Spleen (tissue), 7 donors: ENCODE measurements at regions not wholly inside any gene's neighbourhood (a gene's known extent, or its start where the extent isn't known, plus 50 kb on each side); places are given as distances from the start of the nearest gene placed in this dataset.

Experiments used
- CTCF ChIP-seq, 11 experiments: fragments of 200-600 bp in 7 of 11; fragments of 450-650 bp in 4 of 11; sonication (generic) in 4 of 11; IDR thresholded peaks in 8 of 11; conservative IDR thresholded peaks in 3 of 11; 1 replicate in 7 of 11; 2 replicates in 4 of 11; pipeline versions ENCODE4 v1.4.0 to v1.8.0; 2016 to 2021; ENCODE audit warnings: antibody characterized with exemption in 11 of 11, inconsistent platforms in 4 of 11, mild to moderate bottlenecking in 1 of 11
- POLR2A ChIP-seq, 3 donors: fragments of 450-650 bp; IDR thresholded peaks; one replicate each; pipeline ENCODE4 v1.5.1; 2017; ENCODE audit warnings: antibody characterized with exemption in 3 of 3, mild to moderate bottlenecking in 1 of 3
- POLR2AphosphoS5 ChIP-seq, 3 donors: sonication (generic); formaldehyde crosslinking; IDR thresholded peaks; one replicate each; pipeline ENCODE4 v1.5.1; 2017; ENCODE audit warnings: antibody characterized with exemption in 3 of 3
- donor health status: DM: no; HTN: no; CAD: no; lungs with moderate emphysema.
- donor health status: DM: no; HTN: no; CAD: no.
- donor health status: DM: no; HTN: no; CAD: no.

GRCh38 chr1:4059270-4059669, 159.2 kb upstream of the C1orf174 start:
- TF ChIP-seq CTCF (IDR thresholded peaks at IDR 0.05 in 8 of 11, conservative IDR thresholded peaks at IDR 0.05 in 3 of 11) (no peak), POLR2A (IDR thresholded peaks at IDR 0.05) (no peak), POLR2AphosphoS5 (IDR thresholded peaks at IDR 0.05) (no peak)
